GM10248 (cell line): ENCODE measurements at regions not wholly inside any gene's neighbourhood (a gene's known extent, or its start where the extent isn't known, plus 50 kb on each side); places are given as distances from the start of the nearest gene placed in this dataset.

ENCODE experiments used
- CTCF ChIA-PET: fragments of 300-600 bp; sonication (Branson Sonifier 250); formaldehyde crosslinking; extraction: SDS; loops from one replicate; lab custom pipeline; 2021; ENCODE audit warnings: antibody characterized with exemption; lab: Yijun Ruan, JAX
- POLR2A ChIA-PET: fragments of 350-650 bp; sonication (Branson Sonifier 250); formaldehyde crosslinking; extraction: SDS; loops from one replicate; lab custom pipeline; 2020; ENCODE audit warnings: antibody characterized with exemption; lab: Yijun Ruan, JAX
- DNase-seq: peaks from one replicate; pipeline ENCODE4 v3.0.0; 2012; ENCODE audit errors: extremely low spot score
- CTCF ChIP-seq: IDR thresholded peaks from 2 replicates; pipeline ENCODE4 v1.5.1; 2012; ENCODE audit warnings: mild to moderate bottlenecking, low read depth; ENCODE audit errors: extremely low read depth, missing control alignments, control extremely low read depth

- ChIA-PET POLR2A (no interaction called here), CTCF (no interaction called here)
- TF ChIP-seq CTCF, result no peak
- no peak for DNase-seq
These were observed 663.5 kb downstream of the BRD1 start for GRCh38 chr22:49163960-49164690.

- CTCF ChIA-PET, result no interaction called here
- POLR2A ChIA-PET, result no interaction called here
- DNase-seq, result no peak
- no peak for TF ChIP-seq CTCF
These were observed 664.3 kb downstream of the BRD1 start for GRCh38 chr22:49163258-49163959.

GRCh38 chr22:49162841-49163240 lies 664.8 kb downstream of the BRD1 start:
- POLR2A ChIA-PET, result no interaction called here
- TF ChIP-seq CTCF, result no peak
- CTCF ChIA-PET, result no interaction called here
- no peak for DNase-seq

- no peak for DNase-seq
- ChIA-PET CTCF (no interaction called here), POLR2A (no interaction called here)
- TF ChIP-seq CTCF, result no peak
These were observed 666.4 kb downstream of the BRD1 start for GRCh38 chr22:49161002-49161850.

- CTCF ChIA-PET, result no interaction called here
- no peak for TF ChIP-seq CTCF
- no peak for DNase-seq
- POLR2A ChIA-PET, result no interaction called here
These were observed 667.2 kb downstream of the BRD1 start for GRCh38 chr22:49160261-49161001.

- CTCF ChIA-PET, result no interaction called here
- POLR2A ChIA-PET, result no interaction called here
- DNase-seq, result no peak
- no peak for TF ChIP-seq CTCF
These were observed 668.0 kb downstream of the BRD1 start for GRCh38 chr22:49159711-49160110.
